ENCODE measurements at regions not wholly inside any gene's neighbourhood (a gene's known extent, or its start where the extent isn't known, plus 50 kb on each side); places are given as distances from the start of the nearest gene placed in this dataset.
A peak's percentile ranks its signal among the peaks of the same experiment; 100 is the strongest.
"Not testable (repeated sequence)": the region's sequence is repeated elsewhere in the genome, so short reads cannot be mapped to it uniquely, and the experiment has no call there.

- DNase-seq: no peak
These were observed 273.3 kb downstream of the NSUN3 start for GRCh38 chr3:94336046-94336753.

- no peak for DNase-seq
These were observed 282.2 kb downstream of the NSUN3 start for GRCh38 chr3:94345101-94345500.

- no peak for DNase-seq
These were observed 286.5 kb downstream of the NSUN3 start for GRCh38 chr3:94349310-94349878.

GRCh38 chr3:94356581-94356980 lies 293.7 kb downstream of the NSUN3 start:
- no peak for DNase-seq

- DNase-seq: no peak
These were observed 297.1 kb downstream of the NSUN3 start for GRCh38 chr3:94359996-94360395.

- peak; percentile 4 for DNase-seq
These were observed 298.1 kb downstream of the NSUN3 start for GRCh38 chr3:94360987-94361386.

DNA sequence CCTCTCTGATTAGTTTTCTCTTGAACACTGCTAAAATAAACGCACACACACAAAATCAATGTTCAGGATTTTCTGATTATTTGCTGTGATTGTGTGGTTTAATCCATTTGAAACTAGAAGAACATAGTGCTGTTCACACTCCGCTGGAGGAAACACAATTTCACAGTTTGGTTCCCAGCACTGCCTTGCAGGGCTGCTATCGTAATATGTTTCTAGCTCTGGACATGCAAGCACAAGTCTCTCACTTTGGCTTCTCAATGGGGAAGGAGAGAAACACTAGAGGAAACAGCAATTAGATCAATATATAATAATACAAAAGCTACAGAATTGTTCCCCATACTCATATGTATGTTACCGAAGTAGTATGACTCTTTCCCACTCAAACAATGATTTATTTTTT lies 299.5 kb downstream of the NSUN3 start:
- DNase-seq: no peak

DNA sequence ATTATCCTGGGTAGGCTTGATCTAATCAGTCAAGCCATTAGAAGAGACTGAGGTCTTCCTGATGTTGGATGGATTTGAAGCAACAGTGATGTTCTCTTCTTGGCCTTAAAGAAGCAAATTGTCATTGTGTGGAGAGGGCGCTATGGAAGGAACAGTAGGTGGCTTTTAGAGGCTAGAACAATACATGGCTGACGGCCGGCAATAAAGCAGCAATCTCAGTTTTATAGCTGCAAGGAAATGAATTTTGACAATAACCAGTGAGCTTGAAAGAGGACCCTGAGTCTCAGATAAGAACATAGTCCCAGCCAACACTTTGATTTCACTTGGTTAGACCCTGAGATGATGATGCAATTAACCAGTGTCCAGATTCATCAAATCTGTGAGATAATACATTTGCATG lies 302.1 kb downstream of the NSUN3 start:
- no peak for DNase-seq

DNA sequence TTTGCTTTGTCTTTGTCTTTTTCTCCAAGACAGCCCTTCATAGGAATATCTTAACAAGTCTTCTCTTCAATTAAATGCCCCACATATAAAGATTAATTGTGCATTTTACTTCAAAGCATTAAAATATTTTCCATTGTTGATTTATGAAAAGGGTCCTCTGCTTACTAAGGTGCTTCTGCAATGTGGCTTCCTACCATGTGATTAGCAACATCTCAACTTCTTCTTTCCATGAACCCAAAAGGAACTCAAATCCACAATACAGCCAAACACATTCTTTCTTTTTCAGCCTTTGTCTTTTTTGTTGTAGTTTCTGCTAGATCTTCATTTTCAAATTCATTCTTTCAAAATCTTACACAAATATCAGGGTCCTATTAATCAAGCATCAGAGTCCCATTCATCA lies 309.2 kb downstream of the NSUN3 start:
- no peak for DNase-seq

GRCh38 chr3:94373456-94373855 lies 310.6 kb downstream of the NSUN3 start:
- DNase-seq: no peak

GRCh38 chr3:94374439-94375161 lies 311.7 kb downstream of the NSUN3 start:
- DNase-seq: no peak

DNA sequence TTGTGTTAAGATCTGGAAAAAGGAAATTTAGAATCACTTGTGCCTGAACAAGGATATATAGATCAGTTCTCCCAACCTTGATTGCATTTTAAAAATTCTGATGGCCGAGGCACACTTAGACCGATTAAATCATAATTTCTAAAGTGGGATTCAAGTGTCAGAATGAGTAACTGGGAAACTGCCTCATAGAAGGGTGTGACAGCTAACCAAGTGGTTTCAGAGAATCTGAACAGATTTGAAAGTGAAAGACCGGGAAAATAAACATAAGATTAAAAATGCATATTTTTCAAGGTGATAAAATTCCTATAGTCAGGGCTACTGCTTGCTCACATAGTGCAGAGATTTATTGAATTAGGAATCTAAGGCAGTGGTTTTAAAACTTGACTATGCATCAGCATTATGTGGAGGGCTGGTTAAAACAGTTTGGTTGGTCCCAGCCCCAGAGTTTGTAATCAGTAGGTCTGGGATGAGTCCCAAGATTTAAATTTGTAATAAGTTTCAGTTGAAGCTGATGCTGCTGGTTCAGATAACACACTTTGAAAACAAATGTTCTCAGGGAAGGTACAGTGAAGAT lies 314.3 kb downstream of the NSUN3 start:
- not testable (repeated sequence) for DNase-seq

DNA sequence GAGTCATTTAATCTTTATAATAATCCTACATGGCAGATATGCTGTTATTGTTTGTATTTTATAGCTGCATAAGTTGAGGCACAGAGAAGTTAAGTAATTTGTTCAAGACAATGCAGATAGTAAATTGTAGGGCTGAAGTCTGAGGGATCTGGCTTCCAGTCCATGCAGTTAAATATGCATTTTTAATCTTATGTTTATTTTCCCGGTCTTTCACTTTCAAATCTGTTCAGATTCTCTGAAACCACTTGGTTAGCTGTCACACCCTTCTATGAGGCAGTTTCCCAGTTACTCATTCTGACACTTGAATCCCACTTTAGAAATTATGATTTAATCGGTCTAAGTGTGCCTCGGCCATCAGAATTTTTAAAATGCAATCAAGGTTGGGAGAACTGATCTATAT lies 315.0 kb downstream of the NSUN3 start:
- DNase-seq: not testable (repeated sequence)

- no peak for DNase-seq
These were observed 315.5 kb downstream of the NSUN3 start for GRCh38 chr3:94378322-94378721.

- DNase-seq: no peak
These were observed 316.4 kb downstream of the NSUN3 start for GRCh38 chr3:94379264-94379663.

DNA sequence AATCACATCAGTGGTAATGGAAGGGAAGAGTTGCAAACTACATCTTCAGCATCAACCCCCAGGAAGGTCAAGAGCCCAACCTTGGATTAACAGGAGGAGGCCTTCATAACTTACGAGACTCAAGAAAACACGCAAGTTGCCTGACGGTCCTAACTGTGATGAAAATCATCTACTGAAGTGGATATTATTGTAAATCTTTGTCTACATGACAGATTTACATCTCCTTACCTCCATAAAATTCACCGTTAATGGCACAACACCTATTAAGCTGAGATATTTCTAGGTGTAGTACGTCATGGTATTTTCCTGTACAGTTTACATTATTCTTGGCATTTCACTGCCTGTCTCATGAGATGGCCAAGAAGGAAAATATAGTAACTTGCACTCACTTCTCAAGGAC lies 332.0 kb downstream of the NSUN3 start:
- DNase-seq: no peak

DNA sequence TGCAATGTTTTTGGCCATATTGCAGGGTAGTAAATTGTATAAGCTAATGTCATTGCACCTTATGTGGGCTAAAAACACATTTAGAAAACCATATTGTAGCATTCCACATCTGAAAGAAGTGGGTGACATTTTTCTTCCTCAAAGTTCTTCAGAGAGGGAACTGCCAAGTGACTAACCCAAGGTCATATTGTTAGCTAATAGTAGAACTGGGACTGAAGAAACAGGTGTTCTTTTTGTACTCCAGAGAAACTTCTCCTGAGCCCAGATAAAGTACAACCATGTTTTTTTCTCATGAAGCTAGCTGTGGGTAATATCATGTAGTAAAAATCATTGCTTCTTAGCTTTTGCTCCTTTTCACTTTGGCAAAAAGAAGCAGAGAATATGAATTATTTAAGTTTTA lies 333.0 kb downstream of the NSUN3 start:
- DNase-seq: no peak

GRCh38 chr3:94398036-94398435 lies 335.2 kb downstream of the NSUN3 start:
- DNase-seq: no peak

- no peak for DNase-seq
These were observed 338.6 kb downstream of the NSUN3 start for GRCh38 chr3:94401466-94401865.

DNA sequence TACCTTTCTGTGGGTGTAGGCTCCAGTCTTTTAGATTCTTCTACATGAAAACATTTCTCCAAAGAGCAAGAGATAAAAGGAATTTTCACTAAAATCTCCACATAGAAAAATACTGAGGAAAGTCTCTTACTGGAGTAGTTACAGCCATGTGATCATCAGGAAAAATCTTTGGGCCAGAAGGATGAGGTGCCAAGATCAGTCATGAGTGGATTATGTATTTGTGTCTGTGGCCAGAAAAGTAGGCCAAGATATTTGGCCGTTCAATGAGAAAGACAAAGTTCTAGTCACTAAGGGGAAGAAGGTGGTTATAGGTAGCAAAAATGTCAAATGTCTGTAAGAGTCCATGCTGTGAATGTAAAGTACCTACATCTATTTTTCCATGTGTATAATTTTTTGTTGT lies 339.3 kb downstream of the NSUN3 start:
- no peak for DNase-seq

DNA sequence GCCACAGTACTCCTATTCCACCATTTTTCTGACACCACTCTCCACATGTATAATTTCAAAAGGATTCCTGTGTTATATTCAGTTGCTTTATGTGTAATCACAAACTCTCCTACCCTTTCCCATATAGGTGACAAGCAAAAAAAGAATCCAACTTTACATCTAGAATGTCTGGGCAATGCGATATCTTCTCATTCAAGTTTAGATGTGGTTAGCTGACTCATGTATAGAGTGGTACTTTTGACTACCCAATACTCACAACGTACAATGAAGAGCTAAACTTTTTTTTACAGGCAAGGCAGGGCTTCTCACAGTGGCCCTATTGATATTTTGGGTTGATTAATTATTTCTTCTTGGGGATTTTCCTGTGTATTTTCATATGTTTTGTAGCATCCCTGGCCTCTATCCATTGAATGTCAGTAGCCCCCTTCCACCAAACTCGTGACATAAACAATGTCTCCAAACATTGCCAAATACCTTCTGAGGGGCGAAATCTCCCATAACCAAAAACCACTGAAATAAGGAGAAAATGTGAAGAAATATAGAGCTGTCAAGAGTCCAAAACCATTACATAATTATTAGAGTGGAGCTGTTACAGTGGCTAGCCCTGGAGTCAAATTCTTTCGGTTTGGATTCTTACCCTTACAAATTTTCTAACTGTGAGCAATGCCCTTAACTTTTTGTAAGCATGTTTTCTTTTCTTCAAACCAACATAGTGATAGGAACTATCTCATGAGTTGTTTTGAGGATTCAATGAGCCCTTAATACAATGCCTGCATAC lies 342.6 kb downstream of the NSUN3 start:
- no peak for DNase-seq

- no peak for DNase-seq
These were observed 343.7 kb downstream of the NSUN3 start for GRCh38 chr3:94406595-94406994.

DNA sequence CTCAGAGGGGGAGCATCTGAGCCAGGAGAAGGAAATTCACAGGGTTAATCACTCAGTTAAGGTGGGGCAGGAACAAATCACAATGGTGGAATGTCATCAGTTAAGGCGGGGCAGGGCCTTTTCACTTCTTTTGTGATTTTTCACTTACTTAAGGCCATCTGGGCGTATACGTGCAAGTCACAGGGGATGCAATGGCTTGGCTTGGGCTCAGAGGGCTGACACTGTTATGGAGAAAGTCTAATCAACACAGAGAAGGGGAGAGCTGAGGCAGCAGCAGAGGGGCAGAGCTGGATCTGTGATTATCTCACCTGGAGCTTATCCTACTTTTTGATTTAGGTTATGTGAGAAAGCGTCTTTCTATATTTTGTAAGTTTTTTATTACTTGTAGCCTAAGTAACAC lies 350.1 kb downstream of the NSUN3 start:
- not testable (repeated sequence) for DNase-seq

Measured in occipital lobe (tissue), 1 donor.